ENCODE measurements at regions not wholly inside any gene's neighbourhood (a gene's known extent, or its start where the extent isn't known, plus 50 kb on each side); places are given as distances from the start of the nearest gene placed in this dataset.

DNA sequence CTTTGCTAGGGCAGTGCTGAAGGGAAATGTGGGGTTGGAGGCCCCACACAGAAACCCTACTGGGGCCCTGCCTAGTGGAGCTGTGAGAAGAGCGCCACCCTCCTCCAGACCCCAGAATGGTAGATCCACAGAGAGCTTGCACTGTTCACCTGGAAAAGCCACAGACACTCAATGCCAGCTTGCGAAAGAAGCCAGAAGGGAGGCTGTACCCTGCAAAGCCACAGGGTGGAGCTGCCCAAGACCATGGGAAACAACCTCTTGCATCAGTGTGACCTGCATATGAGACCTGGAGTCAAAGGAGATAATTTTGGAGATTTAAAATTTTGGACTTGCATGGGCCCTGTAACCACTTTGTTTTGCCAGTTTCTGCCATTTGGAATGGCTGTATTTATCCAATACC, 615.4 kb upstream of the MIR17HG start:
- TF ChIP-seq, protein P1, sequence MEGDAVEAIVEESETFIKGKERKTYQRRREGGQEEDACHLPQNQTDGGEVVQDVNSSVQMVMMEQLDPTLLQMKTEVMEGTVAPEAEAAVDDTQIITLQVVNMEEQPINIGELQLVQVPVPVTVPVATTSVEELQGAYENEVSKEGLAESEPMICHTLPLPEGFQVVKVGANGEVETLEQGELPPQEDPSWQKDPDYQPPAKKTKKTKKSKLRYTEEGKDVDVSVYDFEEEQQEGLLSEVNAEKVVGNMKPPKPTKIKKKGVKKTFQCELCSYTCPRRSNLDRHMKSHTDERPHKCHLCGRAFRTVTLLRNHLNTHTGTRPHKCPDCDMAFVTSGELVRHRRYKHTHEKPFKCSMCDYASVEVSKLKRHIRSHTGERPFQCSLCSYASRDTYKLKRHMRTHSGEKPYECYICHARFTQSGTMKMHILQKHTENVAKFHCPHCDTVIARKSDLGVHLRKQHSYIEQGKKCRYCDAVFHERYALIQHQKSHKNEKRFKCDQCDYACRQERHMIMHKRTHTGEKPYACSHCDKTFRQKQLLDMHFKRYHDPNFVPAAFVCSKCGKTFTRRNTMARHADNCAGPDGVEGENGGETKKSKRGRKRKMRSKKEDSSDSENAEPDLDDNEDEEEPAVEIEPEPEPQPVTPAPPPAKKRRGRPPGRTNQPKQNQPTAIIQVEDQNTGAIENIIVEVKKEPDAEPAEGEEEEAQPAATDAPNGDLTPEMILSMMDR (IDR thresholded peaks at IDR 0.05; ENCODE audit: insufficient read depth, low read length), result no peak
- no peak for TF ChIP-seq POLR2AphosphoS5 (IDR thresholded peaks at IDR 0.05; ENCODE audit: low read depth)
